ENCODE measurements at regions not wholly inside any gene's neighbourhood (a gene's known extent, or its start where the extent isn't known, plus 50 kb on each side); places are given as distances from the start of the nearest gene placed in this dataset.
"Not testable (repeated sequence)": the region's sequence is repeated elsewhere in the genome, so short reads cannot be mapped to it uniquely, and the experiment has no call there.

DNA sequence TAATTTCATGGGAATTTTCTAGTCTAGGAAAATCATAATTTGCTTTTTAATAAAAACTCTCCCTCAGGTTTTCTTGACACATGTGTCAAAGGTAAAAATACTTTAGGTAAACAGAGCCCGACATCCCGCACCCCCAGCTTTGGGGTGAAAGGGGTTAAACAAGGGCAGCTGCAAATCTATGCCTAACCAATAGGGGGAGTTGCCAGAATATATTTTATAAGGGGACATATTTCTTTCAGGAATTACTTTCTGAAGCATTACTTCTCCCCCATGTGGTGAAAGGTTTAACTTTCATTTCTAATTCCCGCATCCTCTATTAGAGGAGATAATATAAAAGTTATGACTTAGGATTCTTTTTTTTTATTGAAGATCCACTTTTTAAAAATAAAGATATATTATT, 53.9 kb upstream of the HEPH start:
- Mint-ChIP-seq H3K27ac (no peak overlapping the region), H3K9me3 (peaks cover 7% of the 10 kb centered on the region), H3K4me1 (ENCODE audit: low read depth) (peaks cover 7% of the 10 kb centered on the region), H3K4me3 (no peak overlapping the region), H3K36me3 (ENCODE audit: low read depth) (peaks cover 3% of the 10 kb centered on the region), H3K27me3 (ENCODE audit: low read depth) (no peaks in the 10 kb centered on the region)
- DNase-seq (ENCODE audit: low spot score), result no peak

DNA sequence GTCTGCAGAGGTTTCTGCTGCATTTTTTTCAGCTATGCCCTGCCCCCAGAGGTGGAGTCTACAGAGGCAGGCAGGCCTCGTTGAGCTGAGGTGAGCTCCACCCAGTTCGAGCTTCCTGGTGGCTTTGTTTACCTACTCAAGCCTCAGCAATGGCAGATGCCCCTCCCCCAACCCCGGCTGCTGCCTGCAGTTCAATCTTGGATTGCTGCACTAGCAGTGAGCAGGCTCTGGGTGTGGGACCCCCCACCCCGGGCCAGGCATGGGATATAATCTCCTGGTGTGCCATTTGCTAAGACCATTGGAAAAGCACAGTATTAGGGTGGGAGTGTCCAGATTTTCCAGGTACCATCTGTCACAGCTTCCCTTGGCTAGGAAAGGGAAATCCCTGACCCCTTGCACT, 56.2 kb upstream of the HEPH start:
- not testable (repeated sequence) for H3K27me3 Mint-ChIP-seq (ENCODE audit: low read depth); H3K36me3 Mint-ChIP-seq (ENCODE audit: low read depth); H3K9me3 Mint-ChIP-seq; H3K27ac Mint-ChIP-seq; DNase-seq (ENCODE audit: low spot score); H3K4me3 Mint-ChIP-seq; H3K4me1 Mint-ChIP-seq (ENCODE audit: low read depth)

DNA sequence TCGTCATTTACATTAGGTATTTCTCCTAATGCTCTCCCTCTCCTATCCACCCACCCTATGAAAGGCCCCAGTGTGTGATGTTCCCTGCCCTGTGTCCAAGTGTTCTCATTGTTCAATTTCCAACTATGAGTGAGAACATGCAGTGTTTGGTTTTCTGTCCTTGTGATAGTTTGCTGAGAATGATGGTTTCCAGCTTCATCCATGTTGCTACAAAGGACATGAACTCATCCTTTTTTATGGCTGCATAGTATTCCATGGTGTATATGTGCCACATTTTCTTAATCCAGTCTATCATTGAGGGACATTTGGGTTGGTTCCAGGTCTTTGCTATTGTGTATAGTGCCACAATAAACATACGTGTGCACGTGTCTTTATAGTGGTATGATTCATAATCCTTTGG, 61.6 kb upstream of the HEPH start:
- not testable (repeated sequence) for H3K27ac Mint-ChIP-seq; DNase-seq (ENCODE audit: low spot score); H3K4me3 Mint-ChIP-seq; H3K36me3 Mint-ChIP-seq (ENCODE audit: low read depth); H3K4me1 Mint-ChIP-seq (ENCODE audit: low read depth); H3K27me3 Mint-ChIP-seq (ENCODE audit: low read depth); H3K9me3 Mint-ChIP-seq

DNA sequence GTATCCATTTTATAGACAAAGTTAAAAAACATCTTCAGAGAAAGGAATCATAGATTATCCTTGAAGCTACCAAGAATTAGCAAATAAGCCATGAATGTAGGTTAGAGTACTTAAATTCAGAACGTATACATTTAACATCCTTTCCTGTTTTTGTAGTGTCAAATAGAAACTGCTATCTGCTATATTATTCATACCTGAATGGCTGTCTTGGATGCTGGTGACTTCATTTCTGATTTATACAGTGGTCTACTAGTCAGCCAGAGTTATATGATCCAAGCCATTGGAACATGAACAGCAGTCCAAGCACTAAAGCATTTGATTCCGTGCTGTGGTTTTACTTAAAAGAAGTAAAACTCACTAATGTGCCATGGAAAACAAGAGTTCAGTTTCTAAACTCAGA, 58.3 kb upstream of the VSIG4 start:
- no peak overlapping the region for H3K27ac Mint-ChIP-seq
- no peak overlapping the region for H3K4me3 Mint-ChIP-seq
- DNase-seq (ENCODE audit: low spot score), result no peak

DNA sequence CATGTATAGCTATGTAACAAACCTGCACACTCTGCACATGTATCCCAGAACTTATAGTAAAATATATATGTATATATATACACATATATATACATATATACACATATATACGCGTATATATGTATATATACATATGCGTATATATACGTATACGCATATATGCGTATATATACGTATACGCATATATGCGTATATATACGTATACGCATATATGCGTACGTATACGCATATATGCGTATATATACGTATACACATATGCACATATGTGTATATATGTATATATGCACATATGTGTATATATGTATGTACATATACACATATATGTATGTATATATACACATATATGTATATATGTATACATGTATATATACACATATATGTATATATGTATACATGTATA, 57.1 kb upstream of the VSIG4 start:
- not testable (repeated sequence) for DNase-seq (ENCODE audit: low spot score); H3K27ac Mint-ChIP-seq; H3K27me3 Mint-ChIP-seq (ENCODE audit: low read depth); H3K4me3 Mint-ChIP-seq; H3K36me3 Mint-ChIP-seq (ENCODE audit: low read depth); H3K4me1 Mint-ChIP-seq (ENCODE audit: low read depth)
- peaks cover 17% of the 10 kb centered on the region for H3K9me3 Mint-ChIP-seq

More for the DNA sequence above, 58.3 kb upstream of the VSIG4 start:
- Mint-ChIP-seq H3K36me3 (ENCODE audit: low read depth) (no peaks in the 10 kb centered on the region), H3K27me3 (ENCODE audit: low read depth) (no peaks in the 10 kb centered on the region), H3K9me3 (peaks cover 16% of the 10 kb centered on the region), H3K4me1 (ENCODE audit: low read depth) (peaks cover 3% of the 10 kb centered on the region)

DNA sequence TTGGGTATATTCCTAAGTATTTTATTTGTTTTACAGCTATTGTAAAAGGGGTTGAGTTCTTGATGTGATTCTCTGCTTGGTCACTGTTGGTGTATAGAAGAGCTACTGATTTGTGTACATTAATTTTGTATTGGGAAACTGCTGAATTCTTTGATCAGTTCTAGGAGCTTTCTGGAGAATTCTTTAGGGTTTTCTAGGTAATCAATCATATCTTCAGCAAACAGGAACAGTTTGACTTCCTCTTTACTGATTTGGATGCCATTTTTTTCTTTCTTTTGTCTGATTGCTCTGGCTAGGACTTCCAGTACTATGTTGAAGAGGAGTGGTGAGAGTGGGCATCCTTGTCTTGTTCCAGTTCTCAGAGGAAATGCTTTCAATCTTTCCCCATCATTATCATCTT, 50.1 kb upstream of the VSIG4 start:
- not testable (repeated sequence) for H3K27me3 Mint-ChIP-seq (ENCODE audit: low read depth); H3K36me3 Mint-ChIP-seq (ENCODE audit: low read depth); DNase-seq (ENCODE audit: low spot score); H3K27ac Mint-ChIP-seq
- H3K4me1 Mint-ChIP-seq (ENCODE audit: low read depth), result peaks cover 13% of the 10 kb centered on the region
- peak overlapping the region; percentile 2 for H3K4me3 Mint-ChIP-seq
- peaks cover 38% of the 10 kb centered on the region for H3K9me3 Mint-ChIP-seq
